ENCODE measurements at regions not wholly inside any gene's neighbourhood (a gene's known extent, or its start where the extent isn't known, plus 50 kb on each side); places are given as distances from the start of the nearest gene placed in this dataset.

- WGBS = 83% methylated on average over 1 of the region's 2 CpGs
- H3K4me3 ChIP-seq (ENCODE audit: insufficient read depth in 1 of 2, low read depth in 1 of 2, low read length in 2 of 2) = no peak overlapping the region
- H3K27ac ChIP-seq (ENCODE audit: low read length, poor library complexity, severe bottlenecking) = no peak overlapping the region
- H3K23ac ChIP-seq (ENCODE audit: low read length in 2 of 2) = no peak overlapping the region
- H2AK5ac ChIP-seq (ENCODE audit: low read length, severe bottlenecking) = no peak overlapping the region
- H2BK120ac ChIP-seq (ENCODE audit: low read depth, low read length) = no peak overlapping the region
- H3K9me3 ChIP-seq (ENCODE audit: control insufficient read depth, low read length) = peaks cover 5% of the 10 kb centered on the region
- no peak overlapping the region for H3K18ac ChIP-seq (ENCODE audit: low read depth in 1 of 2, low read length in 2 of 2)
- no peak overlapping the region for H2BK15ac ChIP-seq (ENCODE audit: low read depth, poor library complexity, severe bottlenecking)
- H3K4ac ChIP-seq (ENCODE audit: low read depth in 1 of 2, low read length in 2 of 2) = no peak overlapping the region
- H2BK5ac ChIP-seq (ENCODE audit: low read depth, low read length, poor library complexity, severe bottlenecking) = no peak overlapping the region
- H2AFZ ChIP-seq (ENCODE audit: low read depth, low read length) = no peak overlapping the region
- no peak overlapping the region for H4K91ac ChIP-seq (ENCODE audit: low read length)
- H2BK12ac ChIP-seq (ENCODE audit: low read length in 2 of 2) = no peak overlapping the region
- no peaks in the 10 kb centered on the region for H3K4me1 ChIP-seq (ENCODE audit: control insufficient read depth, insufficient read depth, low read depth, low read length)
- no peak overlapping the region for H3K14ac ChIP-seq (ENCODE audit: low read length in 2 of 2)
- no peak overlapping the region for H3K9ac ChIP-seq (ENCODE audit: low read length)
- H3K79me1 ChIP-seq (replicated peaks; ENCODE audit: low read length, poor library complexity, severe bottlenecking) = no peaks in the 10 kb centered on the region
- no peaks in the 10 kb centered on the region for H3K27me3 ChIP-seq (ENCODE audit: control insufficient read depth in 1 of 2, insufficient read depth in 1 of 2, low read length in 2 of 2)
- no peak for DNase-seq
- no peak overlapping the region for H3K4me2 ChIP-seq (ENCODE audit: low read length, poor library complexity, severe bottlenecking)
- no peaks in the 10 kb centered on the region for H3K36me3 ChIP-seq (ENCODE audit: control insufficient read depth in 1 of 2, insufficient read depth in 2 of 2, low read depth in 1 of 2, low read length in 2 of 2)
- no peak overlapping the region for H4K8ac ChIP-seq (ENCODE audit: low read length)
Measured at GRCh38 chr2:228709788-228710371, 528.4 kb upstream of the SPHKAP start.

- Histone ChIP-seq H3K4me3 (ENCODE audit: insufficient read depth in 1 of 2, low read depth in 1 of 2, low read length in 2 of 2) (no peak overlapping the region), H4K91ac (ENCODE audit: low read length) (no peak overlapping the region), H2BK5ac (ENCODE audit: low read depth, low read length, poor library complexity, severe bottlenecking) (no peak overlapping the region), H3K14ac (ENCODE audit: low read length in 2 of 2) (no peak overlapping the region), H3K18ac (ENCODE audit: low read depth in 1 of 2, low read length in 2 of 2) (no peak overlapping the region), H3K27ac (ENCODE audit: low read length, poor library complexity, severe bottlenecking) (no peak overlapping the region), H3K27me3 (ENCODE audit: control insufficient read depth in 1 of 2, insufficient read depth in 1 of 2, low read length in 2 of 2) (no peaks in the 10 kb centered on the region), H3K4me2 (ENCODE audit: low read length, poor library complexity, severe bottlenecking) (no peak overlapping the region), H3K4me1 (ENCODE audit: control insufficient read depth, insufficient read depth, low read depth, low read length) (no peaks in the 10 kb centered on the region), H3K4ac (ENCODE audit: low read depth in 1 of 2, low read length in 2 of 2) (no peak overlapping the region), H2AFZ (ENCODE audit: low read depth, low read length) (no peak overlapping the region), H2AK5ac (ENCODE audit: low read length, severe bottlenecking) (no peak overlapping the region), H4K8ac (ENCODE audit: low read length) (no peak overlapping the region), H3K23ac (ENCODE audit: low read length in 2 of 2) (no peak overlapping the region), H3K9ac (ENCODE audit: low read length) (no peak overlapping the region), H2BK120ac (ENCODE audit: low read depth, low read length) (no peak overlapping the region), H3K79me1 (replicated peaks; ENCODE audit: low read length, poor library complexity, severe bottlenecking) (no peaks in the 10 kb centered on the region), H3K36me3 (ENCODE audit: control insufficient read depth in 1 of 2, insufficient read depth in 2 of 2, low read depth in 1 of 2, low read length in 2 of 2) (no peaks in the 10 kb centered on the region), H3K9me3 (ENCODE audit: control insufficient read depth, low read length) (no peaks in the 10 kb centered on the region), H2BK15ac (ENCODE audit: low read depth, poor library complexity, severe bottlenecking) (no peak overlapping the region), H2BK12ac (ENCODE audit: low read length in 2 of 2) (no peak overlapping the region)
- WGBS = no CpG with 5 or more reads among the region's 3 CpGs
- no peak for DNase-seq
Measured at GRCh38 chr2:228707846-228708245, 526.4 kb upstream of the SPHKAP start.

GRCh38 chr2:228705318-228705717, 523.8 kb upstream of the SPHKAP start:
- H3K4me2 ChIP-seq (ENCODE audit: low read length, poor library complexity, severe bottlenecking) = no peak overlapping the region
- H2AFZ ChIP-seq (ENCODE audit: low read depth, low read length) = no peak overlapping the region
- 42% methylated on average over 4 of the region's 4 CpGs for WGBS

GRCh38 chr2:228703152-228703551, 521.7 kb upstream of the SPHKAP start:
- no peak overlapping the region for H3K4ac ChIP-seq (ENCODE audit: low read depth in 1 of 2, low read length in 2 of 2)

More at GRCh38 chr2:228705318-228705717, 523.8 kb upstream of the SPHKAP start:
- Histone ChIP-seq H3K9ac (ENCODE audit: low read length) (no peak overlapping the region), H3K27ac (ENCODE audit: low read length, poor library complexity, severe bottlenecking) (no peak overlapping the region), H3K36me3 (ENCODE audit: control insufficient read depth in 1 of 2, insufficient read depth in 2 of 2, low read depth in 1 of 2, low read length in 2 of 2) (no peaks in the 10 kb centered on the region), H2BK15ac (ENCODE audit: low read depth, poor library complexity, severe bottlenecking) (no peak overlapping the region), H3K4ac (ENCODE audit: low read depth in 1 of 2, low read length in 2 of 2) (no peak overlapping the region), H4K91ac (ENCODE audit: low read length) (no peak overlapping the region), H3K27me3 (ENCODE audit: control insufficient read depth in 1 of 2, insufficient read depth in 1 of 2, low read length in 2 of 2) (no peaks in the 10 kb centered on the region), H3K4me3 (ENCODE audit: insufficient read depth in 1 of 2, low read depth in 1 of 2, low read length in 2 of 2) (no peak overlapping the region), H2BK12ac (ENCODE audit: low read length in 2 of 2) (no peak overlapping the region), H2AK5ac (ENCODE audit: low read length, severe bottlenecking) (no peak overlapping the region), H3K23ac (ENCODE audit: low read length in 2 of 2) (no peak overlapping the region), H2BK5ac (ENCODE audit: low read depth, low read length, poor library complexity, severe bottlenecking) (no peak overlapping the region), H3K4me1 (ENCODE audit: control insufficient read depth, insufficient read depth, low read depth, low read length) (peaks cover 2% of the 10 kb centered on the region), H3K14ac (ENCODE audit: low read length in 2 of 2) (no peak overlapping the region), H2BK120ac (ENCODE audit: low read depth, low read length) (no peak overlapping the region), H3K9me3 (ENCODE audit: control insufficient read depth, low read length) (no peaks in the 10 kb centered on the region), H4K8ac (ENCODE audit: low read length) (no peak overlapping the region), H3K79me1 (replicated peaks; ENCODE audit: low read length, poor library complexity, severe bottlenecking) (no peaks in the 10 kb centered on the region), H3K18ac (ENCODE audit: low read depth in 1 of 2, low read length in 2 of 2) (peak overlapping the region in 1 of 2 experiments; percentile 42)
- DNase-seq = no peak

More at GRCh38 chr2:228703152-228703551, 521.7 kb upstream of the SPHKAP start:
- no peak overlapping the region for H3K23ac ChIP-seq (ENCODE audit: low read length in 2 of 2)
- H3K9ac ChIP-seq (ENCODE audit: low read length) = no peak overlapping the region
- H3K4me2 ChIP-seq (ENCODE audit: low read length, poor library complexity, severe bottlenecking) = no peak overlapping the region
- no peak overlapping the region for H4K91ac ChIP-seq (ENCODE audit: low read length)
- WGBS = 93% methylated on average over 4 of the region's 6 CpGs
- no peak overlapping the region for H2AFZ ChIP-seq (ENCODE audit: low read depth, low read length)
- H3K36me3 ChIP-seq (ENCODE audit: control insufficient read depth in 1 of 2, insufficient read depth in 2 of 2, low read depth in 1 of 2, low read length in 2 of 2) = no peaks in the 10 kb centered on the region
- no peak overlapping the region for H4K8ac ChIP-seq (ENCODE audit: low read length)
- no peaks in the 10 kb centered on the region for H3K79me1 ChIP-seq (replicated peaks; ENCODE audit: low read length, poor library complexity, severe bottlenecking)
- no peak overlapping the region for H2BK5ac ChIP-seq (ENCODE audit: low read depth, low read length, poor library complexity, severe bottlenecking)
- no peak overlapping the region for H3K27ac ChIP-seq (ENCODE audit: low read length, poor library complexity, severe bottlenecking)
- no peak overlapping the region for H2BK12ac ChIP-seq (ENCODE audit: low read length in 2 of 2)
- no peaks in the 10 kb centered on the region for H3K9me3 ChIP-seq (ENCODE audit: control insufficient read depth, low read length)
- H3K27me3 ChIP-seq (ENCODE audit: control insufficient read depth in 1 of 2, insufficient read depth in 1 of 2, low read length in 2 of 2) = no peaks in the 10 kb centered on the region
- H2AK5ac ChIP-seq (ENCODE audit: low read length, severe bottlenecking) = no peak overlapping the region
- H3K4me1 ChIP-seq (ENCODE audit: control insufficient read depth, insufficient read depth, low read depth, low read length) = peaks cover 2% of the 10 kb centered on the region
- no peak overlapping the region for H2BK15ac ChIP-seq (ENCODE audit: low read depth, poor library complexity, severe bottlenecking)
- H3K14ac ChIP-seq (ENCODE audit: low read length in 2 of 2) = no peak overlapping the region
- DNase-seq = no peak
- H2BK120ac ChIP-seq (ENCODE audit: low read depth, low read length) = no peak overlapping the region
- no peak overlapping the region for H3K18ac ChIP-seq (ENCODE audit: low read depth in 1 of 2, low read length in 2 of 2)
- H3K4me3 ChIP-seq (ENCODE audit: insufficient read depth in 1 of 2, low read depth in 1 of 2, low read length in 2 of 2) = no peak overlapping the region

Data from mesenchymal stem cell (in vitro differentiated cells and primary cell).